ENCODE measurements at regions not wholly inside any gene's neighbourhood (a gene's known extent, or its start where the extent isn't known, plus 50 kb on each side); places are given as distances from the start of the nearest gene placed in this dataset.
A peak's percentile ranks its signal among the peaks of the same experiment; 100 is the strongest.

DNA sequence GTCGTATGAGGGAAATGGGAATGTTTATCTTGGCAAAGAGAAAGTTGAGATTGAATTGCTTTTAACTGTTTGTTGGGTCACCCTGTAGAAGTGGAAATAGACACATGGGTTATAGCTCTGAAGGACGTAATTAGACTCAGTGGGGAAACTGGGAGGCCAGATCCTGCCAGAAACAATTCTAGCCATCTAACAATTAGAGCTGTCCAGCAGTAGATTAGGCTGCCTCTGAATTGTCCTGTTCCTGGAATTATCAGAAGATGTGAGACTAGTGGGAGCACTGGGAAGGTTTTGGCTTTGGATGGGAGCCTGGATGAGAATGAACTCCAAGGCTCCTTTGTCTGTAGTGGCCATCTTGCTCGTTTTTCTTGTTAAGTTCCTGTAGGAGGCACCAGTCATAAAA is 61.9 kb upstream of the IGFBP7 start:
- DNase-seq (ENCODE audit: low read depth) = no peak

GRCh38 chr4:57168982-57169381 is 58.8 kb upstream of the IGFBP7 start:
- no peak for DNase-seq (ENCODE audit: low read depth)

- peak; percentile 68 for DNase-seq (ENCODE audit: low read depth)
These were observed 53.6 kb upstream of the IGFBP7 start for GRCh38 chr4:57163530-57164459.

DNA sequence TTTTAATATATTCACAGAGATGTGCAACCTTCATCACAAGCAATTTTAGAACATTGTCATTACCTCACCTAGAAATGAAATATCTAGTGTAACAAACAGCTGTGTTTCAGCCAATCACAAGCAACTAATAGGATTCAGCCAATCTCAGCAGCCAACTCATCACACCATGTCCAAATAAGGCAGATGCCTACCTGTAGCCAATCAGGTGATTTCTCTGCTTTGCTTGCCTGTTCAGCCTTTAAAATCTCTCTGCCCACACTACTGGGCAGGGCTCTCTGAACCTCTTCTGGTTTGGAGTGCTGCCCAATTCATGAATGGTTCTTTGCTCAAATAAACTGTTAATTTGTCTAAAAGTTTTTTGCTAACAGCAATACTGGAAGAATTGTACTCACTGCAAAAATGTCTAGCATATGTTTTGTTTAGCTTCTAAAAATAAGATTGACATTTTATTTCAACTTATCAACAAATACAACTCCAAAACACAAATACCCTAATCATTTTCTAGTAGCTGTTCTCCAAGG is 52.4 kb upstream of the IGFBP7 start:
- DNase-seq (ENCODE audit: low read depth) = no peak
